GM23338 (cell line): ENCODE measurements at regions not wholly inside any gene's neighbourhood (a gene's known extent, or its start where the extent isn't known, plus 50 kb on each side); places are given as distances from the start of the nearest gene placed in this dataset.

Experiments used
- ATAC-seq: fragments of 200-7000 bp; cut with Tn5 transposase; 3 replicates; pipeline ENCODE4 v1.9.1; 2020
- DNase-seq: peaks from one replicate; pipeline ENCODE4 v3.0.0-alpha.2; 2015; ENCODE audit warnings: low spot score
- H2AFZ ChIP-seq: fragments of 200-600 bp; sonication (generic); 2 replicates; pipeline ENCODE4 v1.8.0; 2016; ENCODE audit warnings: antibody characterized with exemption, mild to moderate bottlenecking, moderate library complexity
- H3F3A ChIP-seq: fragments of 200-600 bp; sonication (generic); replicated peaks from 2 replicates; pipeline ENCODE4 v1.8.0; 2017; ENCODE audit warnings: antibody characterized with exemption, mixed run types, low read depth
- H3K27ac ChIP-seq: fragments of 200-600 bp; sonication (generic); 2 replicates; pipeline ENCODE4 v1.6.1; 2016; ENCODE audit warnings: low read depth
- H3K27me3 ChIP-seq: fragments of 200-600 bp; sonication (generic); 2 replicates; pipeline ENCODE4 v1.8.0; 2016; ENCODE audit warnings: mild to moderate bottlenecking, mixed run types, moderate library complexity; ENCODE audit not compliant: insufficient read depth
- H3K36me3 ChIP-seq: fragments of 200-600 bp; sonication (generic); 2 replicates; pipeline ENCODE4 v1.8.0; 2016; ENCODE audit warnings: mild to moderate bottlenecking; ENCODE audit not compliant: insufficient read depth
- H3K4me1 ChIP-seq: fragments of 200-600 bp; sonication (generic); 2 replicates; pipeline ENCODE4 v1.8.0; 2016; ENCODE audit warnings: mild to moderate bottlenecking, moderate library complexity; ENCODE audit not compliant: insufficient read depth
- H3K4me2 ChIP-seq: fragments of 200-600 bp; sonication (generic); 2 replicates; pipeline ENCODE4 v1.7.1; 2017; ENCODE audit warnings: mixed run types
- H3K4me3 ChIP-seq: fragments of 200-600 bp; sonication (generic); 2 replicates; pipeline ENCODE4 v1.6.1; 2016; ENCODE audit warnings: mixed run types
- H3K79me2 ChIP-seq: fragments of 200-600 bp; sonication (generic); replicated peaks from 2 replicates; pipeline ENCODE4 v1.8.0; 2017; ENCODE audit warnings: mild to moderate bottlenecking; ENCODE audit not compliant: insufficient read depth
- H3K9me2 ChIP-seq: fragments of 200-600 bp; sonication (generic); 2 replicates; pipeline ENCODE4 v1.8.0; 2017; ENCODE audit not compliant: insufficient read depth
- H4K20me1 ChIP-seq: fragments of 200-600 bp; sonication (generic); replicated peaks from 2 replicates; pipeline ENCODE4 v1.8.0; 2017; ENCODE audit warnings: mild to moderate bottlenecking; ENCODE audit not compliant: insufficient read depth
- H3K27ac Mint-ChIP-seq: 2 replicates; pipeline ENCODE4 v1.8.0; 2020; ENCODE audit warnings: inconsistent platforms, mild to moderate bottlenecking, moderate library complexity, mixed read lengths
- H3K27me3 Mint-ChIP-seq: 3 replicates; pipeline ENCODE4 v1.8.0; 2022; ENCODE audit warnings: low read depth, mild to moderate bottlenecking, moderate library complexity, mixed read lengths, inconsistent platforms; ENCODE audit not compliant: insufficient read depth, poor library complexity
- H3K36me3 Mint-ChIP-seq: 3 replicates; pipeline ENCODE4 v1.8.0; 2021; ENCODE audit warnings: low read depth, mild to moderate bottlenecking, inconsistent platforms, moderate library complexity, mixed read lengths
- H3K4me1 Mint-ChIP-seq: 3 replicates; pipeline ENCODE4 v1.8.0; 2020; ENCODE audit warnings: mild to moderate bottlenecking, inconsistent platforms, mixed read lengths
- H3K4me3 Mint-ChIP-seq: 3 replicates; pipeline ENCODE4 v1.8.0; 2021; ENCODE audit warnings: moderate library complexity, mild to moderate bottlenecking, inconsistent platforms, mixed read lengths
- H3K9me3 Mint-ChIP-seq: 3 replicates; pipeline ENCODE4 v1.8.0; 2020; ENCODE audit warnings: moderate library complexity, mild to moderate bottlenecking, inconsistent platforms, mixed read lengths
- CREB1 ChIP-seq: fragments of 250-450 bp; sonication (Bioruptor Pico); IDR thresholded peaks from 2 replicates; pipeline ENCODE4 v1.5.0; 2020; ENCODE audit warnings: low read depth, mild to moderate bottlenecking, moderate library complexity
- CTCF ChIP-seq, 2 experiments: fragments of 200-600 bp in 1 of 2; sonication (generic) in 1 of 2; conservative IDR thresholded peaks; 2 replicates each; pipeline versions ENCODE4 v1.5.1 to v1.6.1; 2016 to 2017; ENCODE audit warnings: antibody characterized with exemption in 2 of 2, low read depth in 2 of 2, mild to moderate bottlenecking in 2 of 2, moderate library complexity in 1 of 2
- ETS1 ChIP-seq: IDR thresholded peaks from 2 replicates; pipeline ENCODE4 v1.6.1; 2016; ENCODE audit warnings: antibody characterized with exemption
- EZH2 ChIP-seq: fragments of 200-600 bp; sonication (generic); IDR thresholded peaks from one replicate; pipeline ENCODE4 v1.8.0; 2017; ENCODE audit warnings: antibody characterized with exemption, mild to moderate bottlenecking, low read depth; ENCODE audit not compliant: unreplicated experiment
- EZH2phosphoT487 ChIP-seq: fragments of 200-600 bp; sonication (generic); IDR thresholded peaks from one replicate; pipeline ENCODE4 v1.8.1; 2018; ENCODE audit warnings: antibody characterized with exemption; ENCODE audit not compliant: unreplicated experiment
- JUNB ChIP-seq: IDR thresholded peaks from one replicate; pipeline ENCODE4 v1.6.1; 2016; ENCODE audit warnings: antibody characterized with exemption; ENCODE audit not compliant: unreplicated experiment
- NANOG ChIP-seq: IDR thresholded peaks from 2 replicates; pipeline ENCODE4 v1.6.1; 2016; ENCODE audit warnings: antibody characterized with exemption, borderline replicate concordance
- REST ChIP-seq: IDR thresholded peaks from one replicate; pipeline ENCODE4 v1.6.1; 2018; ENCODE audit warnings: antibody characterized with exemption; ENCODE audit not compliant: unreplicated experiment
- STAT1 ChIP-seq: IDR thresholded peaks from one replicate; pipeline ENCODE4 v1.6.1; 2016; ENCODE audit warnings: antibody characterized with exemption; ENCODE audit not compliant: unreplicated experiment
- ZNF114 ChIP-seq: fragments of 250-450 bp; sonication (Bioruptor Pico); IDR thresholded peaks from 2 replicates; pipeline ENCODE4 v1.5.0; 2020; ENCODE audit warnings: mild to moderate bottlenecking, moderate library complexity
- ZNF331 ChIP-seq: fragments of 250-450 bp; sonication (Bioruptor Pico); IDR thresholded peaks from 2 replicates; pipeline ENCODE4 v1.5.0; 2020; ENCODE audit warnings: low read depth, mild to moderate bottlenecking, moderate library complexity

GRCh38 chr4:1516881-1517480, 110.7 kb upstream of the NKX1-1 start:
- peaks cover 7% of the 10 kb centered on the region for H3K27me3 ChIP-seq
- Mint-ChIP-seq H3K27ac (no peak overlapping the region), H3K27me3 (peaks cover 9% of the 10 kb centered on the region), H3K4me1 (peaks cover 2% of the 10 kb centered on the region; the same call in 1 of the 3 replicates), H3K9me3 (no peaks in the 10 kb centered on the region; the same call in 2 of the 3 replicates), H3K4me3 (no peak overlapping the region), H3K36me3 (no peaks in the 10 kb centered on the region)
- H3K4me1 ChIP-seq, result no peaks in the 10 kb centered on the region
- no peak overlapping the region for H3K4me3 ChIP-seq
- peaks cover 19% of the 10 kb centered on the region for H3K9me2 ChIP-seq
- H2AFZ ChIP-seq, result no peak overlapping the region
- H3K27ac ChIP-seq, result no peak overlapping the region
- H3K36me3 ChIP-seq, result no peaks in the 10 kb centered on the region
- no peak for DNase-seq
- H4K20me1 ChIP-seq, result no peaks in the 10 kb centered on the region
- H3K79me2 ChIP-seq, result no peaks in the 10 kb centered on the region
- ATAC-seq, result no peak
- no peak overlapping the region for H3K4me2 ChIP-seq
- no peaks in the 10 kb centered on the region for H3F3A ChIP-seq
- TF ChIP-seq EZH2, result no peak
- TF ChIP-seq JUNB, result no peak
- no peak for TF ChIP-seq NANOG
- no peak for TF ChIP-seq CREB1
- no peak for TF ChIP-seq ETS1
- no peak for TF ChIP-seq ZNF331
- no peak for TF ChIP-seq REST
- no peak for TF ChIP-seq STAT1
- TF ChIP-seq EZH2phosphoT487, result no peak
- no peak for TF ChIP-seq CTCF (conservative IDR thresholded peaks at IDR 0.05; ENCODE audit: low read depth in 2 of 2)
- no peak for TF ChIP-seq ZNF114 (CRISPR knock-in tag)
